Activated CD4-positive, CD25-positive, alpha-beta regulatory T cell treated with anti-CD3 and anti-CD28 coated beads, Interleukin-2, amount 50 U/mL, for 24 hours (primary cell): ENCODE measurements at regions not wholly inside any gene's neighbourhood (a gene's known extent, or its start where the extent isn't known, plus 50 kb on each side); places are given as distances from the start of the nearest gene placed in this dataset.
A peak's percentile ranks its signal among the peaks of the same experiment; 100 is the strongest.

Experiments
- ATAC-seq, 2 donors: fragments of 150-1000 bp; cut with Tn5 transposase; one replicate each; pipeline ENCODE4 v1.10.0; 2021; ENCODE audit warnings: mild to moderate bottlenecking in 1 of 2, moderate library complexity in 1 of 2

- no peak for ATAC-seq
Observed at GRCh38 chr6:140956571-140957369, 1176.0 kb upstream of the GJE1 start.

GRCh38 chr6:140940251-140940925, 1192.3 kb upstream of the GJE1 start:
- no peak for ATAC-seq

DNA sequence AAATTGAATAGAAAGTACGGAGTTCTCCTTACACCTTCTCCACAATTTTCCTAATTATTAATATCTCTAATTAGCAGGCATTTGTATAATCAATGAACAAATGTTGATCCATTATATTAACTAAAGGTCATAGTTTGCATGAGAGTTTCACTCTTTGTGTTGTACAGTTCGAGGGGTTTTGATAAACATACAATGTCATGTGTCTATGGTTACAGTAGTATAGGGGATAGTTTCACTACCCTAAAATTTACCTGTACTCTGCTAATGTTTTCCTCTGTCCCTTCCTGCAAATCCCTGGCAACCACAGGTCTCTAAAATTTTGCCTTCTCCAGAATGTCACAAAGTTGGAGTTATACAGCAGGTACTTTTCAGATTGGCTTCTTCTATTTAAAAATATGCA, 1199.8 kb upstream of the GJE1 start:
- no peak for ATAC-seq

GRCh38 chr6:140931581-140931980, 1201.1 kb upstream of the GJE1 start:
- no peak for ATAC-seq

GRCh38 chr6:140929121-140929520, 1203.6 kb upstream of the GJE1 start:
- no peak for ATAC-seq

DNA sequence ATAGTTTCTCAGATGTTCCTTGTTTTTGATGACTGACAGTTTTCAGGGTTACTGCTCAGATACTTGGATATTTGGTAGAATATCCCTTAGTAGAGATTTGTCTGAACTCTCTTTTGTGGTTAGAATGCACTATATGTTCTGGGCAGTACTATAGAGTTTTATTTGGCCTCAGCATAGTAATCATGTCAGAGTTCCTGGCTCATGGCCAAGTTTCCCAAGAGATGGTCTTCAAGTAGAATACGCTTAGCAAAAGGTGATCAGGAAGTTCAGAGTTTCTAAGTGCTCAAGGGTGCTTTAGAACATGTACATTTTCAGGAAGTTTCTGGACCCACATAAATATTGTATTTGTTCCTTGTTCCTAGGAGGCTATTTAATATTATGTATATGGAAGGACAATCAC, 1209.7 kb upstream of the GJE1 start:
- no peak for ATAC-seq

DNA sequence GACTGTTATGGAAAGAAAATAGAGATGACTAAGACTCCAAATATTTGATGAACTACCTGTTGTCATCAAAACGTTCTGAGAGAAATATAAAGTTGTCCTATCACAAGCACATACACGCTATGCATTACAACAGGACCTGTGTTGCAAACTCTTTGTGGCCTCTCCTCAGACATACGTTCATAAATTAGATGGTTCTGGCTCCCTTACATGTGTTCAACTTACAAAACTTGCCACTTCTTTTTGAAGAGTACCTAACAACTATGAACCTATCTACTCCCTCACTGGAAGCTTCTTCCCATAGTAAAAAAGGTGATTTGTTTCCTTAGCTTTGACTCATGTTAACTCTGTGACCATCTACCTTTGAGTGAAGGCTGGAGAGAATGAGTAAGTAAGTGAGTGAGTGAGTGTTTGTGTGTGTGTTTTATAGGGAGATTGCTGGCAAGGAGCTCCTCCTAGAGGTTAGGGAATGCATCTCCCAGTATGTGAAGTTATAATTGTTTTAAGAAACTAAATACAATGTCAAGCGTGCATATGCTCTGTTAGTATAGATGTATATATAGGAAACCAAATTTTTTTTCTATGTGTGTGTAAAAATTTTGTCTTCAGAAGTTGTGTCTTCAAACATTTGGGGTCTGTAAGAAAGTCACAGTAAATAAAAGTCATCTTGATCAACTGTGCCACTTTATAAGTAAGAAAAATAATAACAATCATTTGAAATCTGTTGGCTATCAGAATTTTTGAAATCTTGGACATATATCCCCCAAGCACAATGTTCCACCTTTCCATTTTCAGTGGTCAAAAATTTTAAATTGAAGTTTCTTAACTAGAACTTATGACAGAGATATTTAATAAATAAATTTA, 1211.1 kb upstream of the GJE1 start:
- ATAC-seq = peak; percentile 44 to 65

DNA sequence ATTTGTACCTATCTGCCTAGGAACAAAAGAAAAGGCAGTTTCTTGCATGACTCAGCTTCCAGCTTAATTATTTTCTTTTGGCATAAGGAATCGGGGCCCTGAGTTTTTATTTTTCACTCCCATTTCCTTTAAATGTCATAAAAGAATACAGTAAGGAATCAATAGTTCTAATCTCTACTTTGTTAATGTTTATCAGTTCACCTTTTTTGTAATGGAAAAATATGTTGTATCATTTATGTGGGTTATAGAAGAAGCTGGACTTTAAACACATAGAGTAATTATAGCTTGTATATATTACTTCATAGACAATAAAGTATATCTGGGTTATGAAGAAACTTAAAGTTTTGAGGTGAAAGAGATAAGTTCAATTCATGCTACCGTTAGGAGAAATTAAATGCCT, 1214.8 kb upstream of the GJE1 start:
- no peak for ATAC-seq

DNA sequence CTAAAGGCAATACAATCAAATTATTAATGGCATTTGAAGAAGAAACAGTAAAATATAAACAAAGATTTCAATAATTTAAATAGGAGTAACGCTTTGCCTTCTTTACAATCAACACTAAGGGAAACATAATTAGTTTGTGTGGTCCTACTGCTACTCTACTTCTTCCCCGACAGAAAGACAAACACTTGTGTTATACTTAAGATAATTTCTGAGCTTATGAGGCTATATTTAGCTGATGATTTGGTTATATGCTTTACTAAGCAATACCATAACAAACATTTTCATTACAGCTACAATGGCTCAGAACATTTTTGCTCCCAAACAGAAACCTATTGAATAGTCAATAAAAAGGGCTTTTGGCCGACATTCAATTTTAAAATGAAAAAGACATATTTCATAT, 1217.2 kb upstream of the GJE1 start:
- no peak for ATAC-seq

DNA sequence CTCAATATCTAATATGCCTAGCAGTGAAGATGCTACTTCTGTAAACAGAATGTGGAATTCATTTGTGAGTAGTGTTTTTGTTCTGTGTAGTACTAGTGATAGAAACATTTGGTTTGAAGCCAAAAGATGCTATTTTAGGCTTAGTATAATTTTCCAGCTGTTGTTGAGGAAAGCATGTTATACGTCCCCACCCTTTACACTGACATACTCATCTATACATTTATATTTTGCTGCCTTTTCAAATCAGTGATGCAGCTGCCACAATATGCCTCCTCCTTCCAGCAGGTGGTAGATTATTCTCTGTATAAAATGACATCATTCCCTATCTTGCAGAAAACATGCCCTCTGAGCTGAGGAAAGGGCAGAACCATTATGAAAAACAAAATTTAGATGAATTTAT, 1217.6 kb upstream of the GJE1 start:
- no peak for ATAC-seq

DNA sequence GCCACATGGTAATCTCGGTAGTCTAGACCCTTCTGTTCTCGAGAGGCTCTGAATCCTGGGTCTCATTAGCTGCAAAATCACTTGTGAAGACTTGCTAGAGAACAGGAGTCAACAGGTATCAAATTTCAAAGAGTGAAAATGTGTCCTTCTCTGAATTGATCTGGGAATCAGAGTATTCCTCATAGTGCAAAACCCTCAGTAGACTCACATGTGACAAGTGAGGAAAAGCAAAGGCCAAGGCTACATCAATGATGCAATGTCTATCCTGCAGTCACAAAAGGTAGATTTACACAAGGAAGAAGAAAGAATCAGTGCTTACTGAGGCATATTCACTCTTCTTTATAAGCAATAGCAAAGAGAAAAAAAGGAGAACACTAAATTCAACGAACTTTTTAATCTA, 1220.0 kb upstream of the GJE1 start:
- no peak for ATAC-seq

DNA sequence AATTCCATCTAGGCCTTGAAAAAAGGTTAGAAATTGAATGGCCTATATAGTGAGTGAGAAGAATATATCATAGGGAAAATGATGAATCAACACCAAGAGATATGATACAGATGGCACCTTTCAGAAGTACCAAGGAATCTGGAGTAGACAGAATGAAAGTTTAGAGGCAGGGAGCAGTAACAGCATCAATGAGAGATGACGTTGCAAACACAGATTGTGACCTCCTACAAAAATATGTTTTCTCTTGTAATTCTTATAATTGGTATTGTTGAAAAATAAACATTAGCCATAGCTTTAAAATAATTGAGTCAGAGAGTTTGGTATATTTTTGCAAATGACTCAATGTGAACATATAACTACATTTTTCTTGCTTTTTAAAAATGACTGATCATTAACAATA, 1223.1 kb upstream of the GJE1 start:
- no peak for ATAC-seq

DNA sequence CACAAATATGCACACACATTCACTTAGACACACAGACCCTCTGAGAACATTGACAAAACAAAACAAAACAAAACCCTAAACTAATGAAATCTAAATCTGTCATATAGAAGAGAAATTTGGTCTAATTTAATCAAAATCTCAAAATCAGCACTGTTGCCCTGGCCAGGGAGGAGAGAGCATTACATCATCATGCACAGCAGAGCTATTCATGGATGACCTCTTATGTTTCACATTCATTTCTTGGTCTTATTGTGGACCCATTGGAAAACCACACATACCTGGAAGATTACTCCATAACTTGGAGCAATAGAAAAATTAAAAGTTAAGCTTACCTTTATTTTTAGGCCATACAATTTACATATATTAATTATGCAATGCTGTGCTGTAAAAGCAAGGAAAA, 1223.6 kb upstream of the GJE1 start:
- no peak for ATAC-seq

GRCh38 chr6:140908505-140908904, 1224.2 kb upstream of the GJE1 start:
- no peak for ATAC-seq

DNA sequence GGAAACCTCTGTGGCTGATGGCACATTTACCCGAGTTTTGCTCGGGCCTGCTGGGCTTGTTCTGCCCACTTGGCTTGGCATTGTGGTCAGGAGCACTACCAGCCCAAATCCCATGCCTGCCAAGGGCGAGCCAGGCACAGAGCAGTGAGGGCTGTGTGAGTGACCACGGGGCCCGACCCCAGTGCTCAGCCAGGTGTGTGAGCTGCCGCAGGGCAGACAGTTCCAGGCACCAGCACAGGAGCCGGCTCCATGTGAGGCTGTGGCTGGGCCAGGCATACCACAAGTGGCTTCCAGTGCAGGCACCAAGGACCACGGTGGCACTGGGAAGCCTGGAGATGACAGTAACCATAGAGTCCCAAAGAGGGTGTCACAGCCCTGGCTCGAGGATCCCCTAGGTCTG, 1225.5 kb upstream of the GJE1 start:
- ATAC-seq = no peak

DNA sequence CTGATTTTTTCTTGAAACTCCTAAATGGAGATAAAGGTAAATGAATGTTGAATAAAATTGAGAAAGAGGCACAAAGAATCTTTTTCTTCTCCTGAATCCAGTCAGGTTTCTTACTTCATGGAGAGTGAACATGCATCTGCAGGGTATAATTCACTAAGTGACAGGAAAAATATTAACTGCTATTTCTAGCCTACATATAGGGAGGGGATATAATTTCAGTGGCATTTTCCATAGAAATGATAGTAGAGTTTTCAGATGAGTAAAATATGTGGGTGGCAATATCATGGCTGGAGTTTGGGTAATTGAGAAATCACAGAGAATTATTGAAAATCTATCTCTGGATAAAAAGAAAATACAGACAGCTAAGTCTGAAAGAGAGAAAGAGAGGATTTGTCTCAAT, 1227.0 kb upstream of the GJE1 start:
- ATAC-seq = no peak

GRCh38 chr6:140905050-140905449, 1227.7 kb upstream of the GJE1 start:
- no peak for ATAC-seq

DNA sequence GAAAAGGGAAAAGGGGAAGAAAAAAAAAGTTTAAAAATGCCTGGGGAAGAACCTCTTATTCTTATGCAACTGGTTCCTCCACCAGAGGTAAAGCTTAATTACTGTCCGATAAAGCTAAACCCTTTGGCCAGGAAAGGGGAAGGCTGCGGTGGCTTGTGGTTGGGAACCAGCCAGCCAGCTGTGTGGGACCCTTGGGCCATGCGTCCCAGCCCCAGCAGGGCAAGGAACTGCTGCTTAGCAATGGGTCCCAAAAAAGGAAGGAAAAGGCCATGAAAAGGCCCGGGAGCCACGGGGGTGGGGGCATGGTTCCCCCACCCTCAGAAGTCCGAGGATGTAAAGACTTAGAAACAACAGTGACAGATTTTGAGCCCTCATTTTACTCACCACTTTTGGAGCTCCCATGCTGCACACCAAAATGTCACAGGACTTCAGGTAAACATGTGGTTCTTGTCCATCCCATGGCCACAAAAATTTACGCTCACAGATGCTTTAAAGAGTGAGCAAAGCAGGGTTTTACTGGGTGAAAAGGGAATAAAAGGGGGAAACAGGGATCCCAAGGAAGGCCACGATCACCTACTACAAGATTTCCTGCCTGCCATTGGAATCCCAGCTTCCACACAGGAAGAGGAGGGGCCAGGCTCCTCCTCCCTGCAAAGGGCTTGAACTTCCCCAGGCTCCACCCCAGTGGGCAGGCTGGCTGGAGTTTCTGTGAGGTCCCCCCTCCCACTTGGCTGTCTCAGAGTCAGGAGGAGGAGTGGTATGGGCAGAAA, 1234.7 kb upstream of the GJE1 start:
- no peak for ATAC-seq

- ATAC-seq = no peak
Observed at GRCh38 chr6:140897349-140897748, 1235.4 kb upstream of the GJE1 start.

DNA sequence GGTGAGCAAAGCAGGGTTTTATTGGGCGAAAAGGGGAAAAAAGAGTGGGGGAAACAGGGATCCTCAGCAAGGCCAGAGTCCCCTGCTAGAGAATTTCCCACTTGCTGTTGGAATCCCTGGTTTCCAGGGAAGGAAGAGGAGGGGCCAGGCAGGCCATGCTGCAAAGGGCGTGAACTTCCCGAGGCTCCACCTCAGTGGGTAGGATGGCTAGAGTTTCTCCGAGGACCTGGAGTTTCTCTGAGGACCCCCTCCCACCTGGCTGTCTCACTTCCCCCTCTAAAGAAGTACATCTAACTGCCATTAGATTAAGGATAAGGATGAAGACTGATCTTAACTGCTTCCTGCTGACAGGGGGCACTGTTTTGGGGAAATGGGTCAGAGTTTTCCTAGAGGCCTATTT, 1239.3 kb upstream of the GJE1 start:
- ATAC-seq = no peak

GRCh38 chr6:140879946-140880345, 1252.8 kb upstream of the GJE1 start:
- ATAC-seq = no peak

DNA sequence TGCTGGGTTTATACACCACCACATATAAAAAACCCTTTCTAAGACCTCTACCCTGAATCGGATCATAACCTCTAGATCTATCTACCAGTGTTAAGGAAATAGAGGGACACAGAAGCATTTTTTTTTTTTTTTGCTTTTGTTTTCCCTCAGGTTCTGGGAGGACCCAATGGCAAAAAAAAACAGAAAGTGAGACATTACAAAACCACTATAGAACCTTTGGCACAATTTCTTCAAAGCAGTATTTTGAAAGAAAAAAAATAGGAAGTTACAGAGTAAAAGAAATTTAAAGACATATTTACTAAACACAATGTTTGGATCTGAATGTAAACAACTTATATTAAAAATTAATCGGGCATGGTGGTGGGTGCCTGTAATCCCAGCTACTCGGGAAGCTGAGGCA, 1258.7 kb upstream of the GJE1 start:
- ATAC-seq = no peak

DNA sequence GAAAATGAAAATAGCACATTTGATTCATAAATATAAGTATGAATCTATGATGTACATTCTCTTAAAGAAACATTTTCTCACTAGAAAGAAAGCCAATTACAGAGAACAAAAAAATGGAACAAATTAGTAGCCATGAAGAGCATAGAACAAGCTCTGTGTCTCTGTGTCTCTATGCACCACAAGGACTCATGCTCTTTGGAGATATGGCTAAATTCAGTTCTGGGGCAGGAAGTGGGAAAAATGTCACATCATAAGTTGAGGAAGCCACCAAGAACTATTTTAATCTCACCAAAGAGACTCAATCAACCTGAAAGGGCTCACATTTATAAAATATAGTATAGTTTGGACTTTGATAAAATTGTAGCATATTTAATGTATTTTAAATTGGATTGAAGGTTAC, 1259.8 kb upstream of the GJE1 start:
- ATAC-seq = no peak
